Posterior cingulate gyrus (tissue), 11 donors: ENCODE measurements at regions not wholly inside any gene's neighbourhood (a gene's known extent, or its start where the extent isn't known, plus 50 kb on each side); places are given as distances from the start of the nearest gene placed in this dataset.

Source experiments
- DNase-seq, 10 donors: peaks; one replicate each; pipeline versions ENCODE4 v3.0.0 to v3.0.0-alpha.2; 2020 to 2021; ENCODE audit warnings: mixed read lengths in 3 of 10
- intact Hi-C: fragments of 100-400 bp; cut with DNase I; formaldehyde crosslinking; loops from one replicate; pipeline ENCODE4 v1.15.1; 2023

DNA sequence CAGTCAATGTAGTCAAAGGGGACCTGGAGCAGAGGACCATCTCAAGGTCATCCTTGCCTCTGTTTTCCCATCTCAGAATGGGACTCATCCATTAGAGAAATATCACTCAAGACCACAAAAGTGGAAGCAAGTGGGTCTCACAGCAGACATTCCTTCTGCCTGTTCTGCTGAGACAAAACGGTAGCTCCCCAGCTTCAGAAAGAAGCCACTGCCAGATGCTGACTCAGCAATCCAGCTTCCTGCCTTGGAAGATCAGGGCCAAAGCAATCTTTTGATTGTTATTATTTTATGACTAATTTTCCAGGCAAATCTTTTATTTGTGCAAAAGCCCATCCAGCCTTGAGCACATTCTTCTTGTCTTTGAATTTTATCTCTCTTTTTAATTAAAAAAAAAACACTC, 86.8 kb downstream of the CCT6B start:
- intact Hi-C loops = loop anchor here (10.0 kb wide), 1 partner anchor 120 kb away; no protein-coding TSS in a partner anchor
- DNase-seq = no peak

DNA sequence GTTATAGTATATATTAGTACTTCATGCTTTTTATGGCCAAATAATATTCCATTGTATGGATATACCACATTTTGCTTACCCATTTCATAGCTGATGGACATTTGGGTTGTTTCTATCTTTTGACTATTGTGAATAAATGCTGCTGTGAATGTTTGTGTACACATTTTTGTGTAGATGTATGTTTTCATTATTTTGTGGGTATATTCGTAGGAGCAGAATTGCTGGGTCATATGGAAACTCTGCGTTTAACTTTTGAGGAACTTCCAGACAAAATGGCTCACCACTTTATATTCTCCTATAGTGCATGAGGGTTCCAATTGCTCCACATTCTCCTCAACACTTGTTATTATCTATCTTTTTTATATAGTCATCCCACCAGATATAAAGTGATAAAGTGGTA, 88.6 kb downstream of the CCT6B start:
- intact Hi-C loops = loop anchor here (10.0 kb wide), 1 partner anchor 118 kb away; no protein-coding TSS in a partner anchor
- no peak for DNase-seq

DNA sequence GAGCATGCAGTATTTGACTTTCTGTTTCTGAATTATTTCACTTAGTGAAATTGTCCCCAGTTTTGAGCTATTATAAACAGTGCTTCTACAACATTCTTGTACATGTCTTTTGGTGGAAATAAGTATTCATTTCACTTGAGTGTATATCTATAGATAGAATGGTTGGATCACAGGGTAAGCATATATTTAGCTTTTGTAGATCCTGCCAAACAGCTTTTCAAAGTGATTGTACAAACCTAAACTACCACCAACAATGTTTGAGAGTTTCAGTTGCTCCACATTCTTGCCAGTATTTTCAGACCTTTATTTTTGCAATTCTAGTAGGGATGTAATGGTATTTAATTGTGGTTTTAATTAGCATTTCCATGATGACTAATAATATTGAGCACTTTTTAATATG, 91.6 kb downstream of the CCT6B start:
- intact Hi-C loops = loop anchor here (10.0 kb wide), 1 partner anchor 115 kb away; no protein-coding TSS in a partner anchor
- no peak for DNase-seq

DNA sequence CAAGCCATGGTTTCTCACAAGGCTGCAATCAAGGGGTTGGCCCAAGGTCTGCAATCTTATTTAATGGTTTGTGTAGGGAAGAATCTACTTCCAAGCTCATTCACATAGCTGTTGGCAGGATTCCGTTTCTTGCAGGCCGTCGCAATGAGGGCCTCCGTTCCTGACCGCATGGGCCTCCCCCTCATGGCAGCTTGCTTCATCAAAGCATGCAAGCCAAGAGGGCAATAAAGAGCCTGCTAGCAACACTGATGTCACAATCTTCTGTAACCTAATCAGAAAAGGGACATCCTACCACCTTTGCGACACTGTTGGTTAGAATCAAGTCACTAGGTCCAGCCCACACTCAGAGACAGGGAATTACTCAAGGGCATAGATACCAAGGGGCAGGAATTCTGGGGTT, 95.5 kb downstream of the CCT6B start:
- intact Hi-C loops = no loop called here

DNA sequence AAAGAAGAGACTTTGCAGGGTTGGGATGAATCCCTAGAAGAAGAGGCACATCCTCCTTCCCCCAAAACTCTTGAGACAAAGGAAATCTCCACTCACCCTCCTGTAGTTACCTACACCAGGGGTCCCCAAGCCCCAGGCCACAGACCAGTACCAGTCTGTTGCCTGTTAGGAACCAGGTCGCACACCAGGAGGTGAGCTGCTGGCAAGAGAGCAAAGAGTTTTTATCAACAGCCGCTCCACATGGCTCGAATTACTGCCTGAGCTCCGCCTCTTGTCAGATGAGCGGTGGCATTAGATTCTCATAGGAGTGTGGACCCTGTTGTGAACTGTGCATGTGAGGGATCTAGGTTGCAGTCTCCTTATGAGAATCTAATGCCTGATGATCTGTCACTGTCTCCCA, 98.9 kb downstream of the CCT6B start:
- intact Hi-C loops = no loop called here
- no peak for DNase-seq

More for the DNA sequence above, 95.5 kb downstream of the CCT6B start:
- DNase-seq = no peak

DNA sequence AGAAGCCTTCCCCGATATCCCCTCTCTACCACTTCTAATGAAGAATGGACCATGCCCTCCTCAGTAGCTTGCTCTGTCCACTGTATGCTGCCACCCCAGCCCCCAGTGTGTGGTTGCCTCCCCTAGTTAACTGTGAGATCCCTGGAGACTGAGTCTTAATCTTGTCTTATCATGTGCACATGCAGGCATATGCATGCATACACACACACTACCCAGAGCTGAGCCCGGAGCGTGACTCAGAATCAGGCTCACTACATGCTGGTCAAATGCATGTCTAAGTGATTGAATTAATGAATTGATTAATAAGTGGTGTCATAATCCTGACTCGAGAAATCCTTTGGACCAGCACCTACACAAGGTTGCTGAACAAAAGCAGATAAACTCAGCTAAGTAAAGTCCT, 99.4 kb downstream of the CCT6B start:
- no peak for DNase-seq
- intact Hi-C loops = no loop called here

DNA sequence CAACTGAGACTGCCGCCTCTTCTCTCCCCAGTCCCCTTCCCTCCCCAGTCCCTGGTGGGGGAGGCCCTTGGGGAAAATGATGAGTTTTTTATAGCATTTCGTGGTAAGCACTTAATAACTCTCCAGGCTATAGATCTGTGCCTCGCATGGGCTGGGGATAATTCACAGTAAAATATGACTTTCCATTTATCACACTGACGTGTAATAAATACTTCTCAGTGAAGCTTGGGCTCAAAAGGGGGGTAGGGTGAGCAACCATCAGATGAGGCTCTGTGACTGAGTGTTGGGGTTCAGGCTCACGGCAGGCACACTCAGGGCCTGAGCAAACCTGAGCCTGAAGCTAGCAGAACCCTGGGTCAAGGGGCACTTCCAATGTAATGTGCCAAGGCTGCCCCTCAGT, 101.6 kb downstream of the CCT6B start:
- intact Hi-C loops = no loop called here
- DNase-seq = no peak

DNA sequence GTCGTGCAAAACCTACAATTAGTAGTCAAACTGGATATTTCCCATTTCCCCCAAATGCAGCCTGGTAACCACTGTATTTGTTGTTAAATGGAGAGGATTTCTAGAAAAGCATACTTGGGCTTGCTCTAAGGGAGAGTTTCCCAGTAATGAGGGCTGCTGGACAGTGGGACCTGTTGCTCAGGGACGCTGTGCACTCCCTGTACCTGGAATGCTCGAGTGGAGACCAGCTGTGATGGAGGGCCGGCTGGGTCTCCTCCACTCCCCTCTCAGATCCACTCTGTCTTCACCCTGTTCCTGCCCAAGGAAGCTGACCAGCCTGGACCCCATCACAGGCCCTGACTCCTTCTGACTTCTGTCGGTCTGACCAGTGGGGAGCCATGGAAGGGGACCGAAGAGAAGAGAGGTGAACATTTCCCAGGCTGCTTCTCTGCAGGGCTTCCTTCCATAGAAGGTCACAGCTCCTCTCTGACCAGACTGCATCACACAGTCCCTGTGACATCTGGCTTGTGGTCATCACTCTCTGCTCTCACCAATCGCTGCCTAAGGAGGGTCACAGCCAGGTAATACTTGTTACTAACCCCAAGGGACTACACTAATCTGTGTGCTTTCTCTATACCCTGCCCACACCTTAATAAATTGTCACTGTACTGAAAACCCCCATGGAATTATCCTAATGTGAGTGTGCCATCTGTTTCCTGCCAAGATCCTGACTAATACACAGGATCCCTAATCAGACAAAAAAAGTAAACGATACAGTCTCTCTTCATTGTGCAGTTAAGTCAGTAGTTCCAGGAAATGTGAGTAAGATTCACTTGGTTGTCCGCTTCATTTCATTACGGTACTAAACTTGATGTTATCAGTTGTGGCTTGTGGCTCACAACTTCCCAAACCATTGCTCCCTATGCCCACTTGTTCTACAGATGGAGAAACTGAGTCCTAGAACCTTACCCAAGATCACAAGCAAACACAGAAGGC, 102.4 kb downstream of the CCT6B start:
- DNase-seq = no peak
- intact Hi-C loops = no loop called here

DNA sequence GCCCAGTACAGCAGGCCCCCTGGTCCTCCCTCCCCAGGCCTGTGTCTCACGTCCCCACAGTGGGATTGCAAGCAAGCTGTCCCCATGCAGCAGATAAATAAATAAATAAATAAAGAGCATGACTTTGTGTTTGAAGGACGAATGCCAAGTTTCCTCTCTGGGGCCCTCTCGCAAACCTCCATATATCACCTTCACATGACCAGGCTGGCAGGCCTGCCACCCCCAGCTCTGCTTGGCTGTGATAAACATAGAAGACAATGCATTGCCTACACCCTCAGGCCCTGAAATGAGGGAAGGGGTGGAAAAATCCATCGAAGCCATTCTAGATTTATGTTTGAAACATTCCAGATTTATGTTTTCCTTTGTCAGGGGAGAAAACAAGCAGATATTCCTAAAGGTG, 107.3 kb downstream of the CCT6B start:
- intact Hi-C loops = no loop called here
- no peak for DNase-seq

DNA sequence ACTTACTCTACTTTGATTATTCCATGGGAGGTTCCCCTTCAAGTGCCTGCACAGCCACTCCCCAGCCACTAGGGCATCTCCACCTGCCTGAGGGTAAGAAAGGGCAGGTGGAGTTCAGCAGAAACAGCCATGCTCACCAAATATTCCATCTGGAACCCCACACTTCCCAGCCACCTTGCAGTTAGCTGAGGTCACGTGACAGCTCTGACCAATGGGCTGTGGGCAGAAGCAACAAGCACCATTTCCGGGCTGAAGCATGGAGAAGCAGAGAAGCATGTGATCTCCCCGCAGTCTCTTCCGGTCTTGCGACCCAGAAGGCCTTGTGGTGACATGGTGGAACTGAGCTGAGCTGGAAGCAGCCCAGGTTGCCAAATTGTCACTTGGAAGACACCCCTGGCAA, 108.6 kb downstream of the CCT6B start:
- intact Hi-C loops = no loop called here
- peak in 1 of 10 donors; percentile 16 for DNase-seq

DNA sequence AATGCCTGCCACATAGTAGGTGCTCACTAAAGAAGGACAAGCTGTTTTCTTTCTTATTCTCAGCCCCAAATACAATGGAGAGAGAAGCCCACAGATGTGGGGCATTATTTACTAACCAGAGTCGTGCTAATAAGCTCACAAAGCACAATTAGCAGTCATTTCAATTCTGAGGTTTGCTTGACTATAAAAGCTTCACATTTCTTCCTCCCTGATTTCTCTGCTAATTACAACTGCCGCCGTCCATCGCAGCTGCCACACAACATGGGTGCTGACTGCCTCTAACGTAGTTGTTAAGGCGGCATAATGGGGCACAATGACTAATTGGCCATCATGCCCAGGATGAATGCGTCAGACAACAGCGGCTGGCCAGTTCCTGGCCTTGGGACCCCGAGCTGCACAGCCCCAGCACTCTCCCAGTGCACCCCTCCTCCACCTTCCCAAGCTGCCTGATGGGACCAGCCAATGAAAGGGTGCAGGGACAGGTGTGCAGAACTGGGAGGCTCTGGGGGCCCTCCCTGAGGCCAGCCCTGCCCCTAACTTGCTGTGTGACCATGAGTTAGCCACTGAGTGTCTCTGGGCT, 109.2 kb downstream of the CCT6B start:
- intact Hi-C loops = no loop called here
- peak in 1 of 10 donors; percentile 71 for DNase-seq

DNA sequence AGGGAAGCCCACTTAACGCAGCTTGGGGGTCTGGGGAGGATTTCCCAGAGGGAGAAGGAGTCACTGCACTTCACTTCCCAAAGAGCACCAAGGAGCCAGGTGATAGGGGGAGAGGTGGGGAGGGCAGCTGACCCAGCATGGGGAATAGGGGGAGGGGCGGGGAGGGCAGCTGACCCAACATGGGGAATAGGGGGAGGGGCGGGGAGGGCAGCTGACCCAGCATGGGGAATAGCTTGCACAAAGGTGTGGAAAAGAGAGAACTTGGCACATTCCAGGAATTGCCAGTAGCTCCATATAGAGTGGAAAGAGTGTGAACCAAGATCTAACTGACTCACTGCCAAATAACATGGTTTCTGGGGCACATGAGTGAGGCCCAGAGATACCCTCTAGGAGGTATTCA, 110.3 kb downstream of the CCT6B start:
- intact Hi-C loops = no loop called here
- no peak for DNase-seq

DNA sequence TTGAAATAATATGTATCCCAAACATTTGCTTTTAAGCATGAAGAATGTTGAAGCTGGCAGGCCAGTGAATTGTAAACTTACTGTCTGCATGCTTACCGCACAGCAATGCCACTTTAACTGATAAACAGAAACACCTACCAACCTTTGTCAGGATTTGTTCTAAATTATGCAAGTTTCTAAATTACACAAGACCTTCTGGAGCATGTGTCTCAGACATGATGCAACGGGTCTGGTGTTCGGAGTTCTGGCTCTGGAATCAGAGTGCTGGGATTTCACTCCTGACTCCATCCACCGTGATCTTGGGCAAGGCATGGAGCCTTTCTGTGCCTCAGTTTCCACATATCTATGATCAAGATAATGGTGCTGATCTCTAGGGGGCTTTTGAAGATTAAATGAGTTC, 111.2 kb downstream of the CCT6B start:
- DNase-seq = no peak
- intact Hi-C loops = no loop called here

DNA sequence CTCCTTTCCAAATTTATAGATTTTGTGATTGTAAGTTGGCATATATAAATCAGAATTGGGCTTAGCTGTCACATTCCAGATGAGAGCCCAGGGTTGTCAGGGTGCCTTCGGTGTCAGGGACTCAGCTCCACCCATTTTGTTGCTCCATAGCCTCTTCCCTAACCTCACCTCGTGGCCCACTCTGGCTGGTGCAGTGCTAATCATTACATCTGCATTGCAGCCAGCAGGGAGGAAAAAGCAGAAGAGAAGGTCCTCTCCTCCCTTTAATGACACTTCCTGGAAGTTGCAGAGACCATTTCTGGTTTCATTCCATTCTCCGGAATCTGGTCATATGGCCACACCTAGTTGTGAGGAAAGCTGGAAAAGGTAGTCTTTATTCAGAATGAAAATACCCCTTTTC, 113.3 kb downstream of the CCT6B start:
- intact Hi-C loops = no loop called here
- DNase-seq = no peak

DNA sequence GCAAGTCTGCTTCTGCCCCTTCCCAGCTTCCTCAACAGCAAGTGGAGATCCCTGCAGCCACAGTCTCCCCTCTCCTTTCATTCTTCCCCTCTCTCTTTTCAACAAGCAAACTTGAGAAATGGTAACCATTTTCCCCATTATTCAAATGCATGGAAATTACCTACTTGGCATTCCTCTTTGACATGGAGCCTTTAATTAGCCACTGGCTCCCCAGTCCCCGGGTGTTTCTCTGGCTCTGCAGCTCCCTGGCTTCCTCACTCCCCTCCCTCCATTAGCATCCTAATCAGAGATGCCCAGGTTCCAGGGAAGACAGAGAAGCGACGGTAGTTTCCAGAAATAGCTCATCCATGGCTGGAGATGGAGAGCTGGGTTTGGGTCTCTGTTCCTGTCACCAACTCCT, 116.0 kb downstream of the CCT6B start:
- intact Hi-C loops = no loop called here
- DNase-seq = peak in 1 of 10 donors; percentile 21

DNA sequence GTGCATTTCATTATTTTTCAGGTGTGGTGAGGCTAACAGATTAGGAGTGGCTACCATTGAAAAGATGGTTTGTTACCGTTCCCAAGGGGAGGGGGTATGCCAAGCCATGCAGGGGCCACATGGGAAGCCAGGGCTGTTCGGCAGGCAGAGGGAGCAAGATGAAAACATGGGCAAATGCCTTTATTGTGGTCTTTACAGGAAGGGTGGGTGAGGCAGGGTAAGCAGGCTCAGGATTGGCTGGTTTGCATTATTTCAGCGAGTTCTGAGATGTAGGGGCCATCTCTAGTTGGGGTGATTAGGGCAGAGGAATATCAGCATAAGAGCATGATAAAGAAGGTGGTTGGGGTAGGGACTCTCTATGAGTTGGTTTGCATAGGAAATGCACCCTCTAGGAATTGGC, 117.6 kb downstream of the CCT6B start:
- intact Hi-C loops = no loop called here

DNA sequence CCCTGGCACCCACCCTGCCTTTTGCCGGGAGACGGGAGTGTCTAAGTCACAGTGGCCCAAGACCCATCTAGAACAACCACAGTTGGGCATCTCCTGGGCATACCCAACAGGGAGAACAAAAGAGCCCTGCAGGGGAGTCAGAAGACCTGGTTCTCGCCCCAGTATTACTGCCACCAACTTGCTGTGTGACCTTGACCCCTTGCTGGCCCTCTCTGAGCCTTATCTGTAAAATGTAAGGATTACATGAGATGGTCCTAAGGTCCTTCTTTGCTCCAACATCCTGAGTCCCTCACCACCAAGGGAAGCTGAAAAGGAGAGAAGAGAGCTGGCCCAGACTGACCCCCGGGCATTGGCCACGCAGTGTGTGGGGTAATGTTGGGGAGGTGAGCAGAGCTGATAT, 119.0 kb downstream of the CCT6B start:
- intact Hi-C loops = no loop called here
- DNase-seq = no peak

More for the DNA sequence above, 117.6 kb downstream of the CCT6B start:
- peak in 1 of 10 donors; percentile 44 for DNase-seq

DNA sequence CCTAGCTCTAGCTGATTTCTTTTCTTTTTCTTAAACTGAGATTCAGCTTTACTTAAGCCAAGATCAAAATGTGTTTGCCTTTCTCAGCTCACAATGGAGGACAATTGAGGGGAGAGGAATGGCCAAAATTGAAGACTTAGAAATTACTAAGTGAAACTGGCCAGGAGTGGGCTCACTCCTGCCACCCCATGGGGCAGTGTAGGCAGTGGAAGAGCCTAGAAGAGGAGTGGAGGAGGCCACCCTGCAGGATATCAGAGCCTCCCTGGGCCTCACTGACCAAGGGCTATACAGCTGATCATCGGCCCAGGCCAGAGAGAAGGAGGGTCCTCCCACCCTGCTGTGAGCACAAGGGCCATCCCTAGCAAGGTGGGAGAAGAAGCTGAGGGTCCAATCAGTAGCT, 119.8 kb downstream of the CCT6B start:
- no peak for DNase-seq
- intact Hi-C loops = no loop called here

DNA sequence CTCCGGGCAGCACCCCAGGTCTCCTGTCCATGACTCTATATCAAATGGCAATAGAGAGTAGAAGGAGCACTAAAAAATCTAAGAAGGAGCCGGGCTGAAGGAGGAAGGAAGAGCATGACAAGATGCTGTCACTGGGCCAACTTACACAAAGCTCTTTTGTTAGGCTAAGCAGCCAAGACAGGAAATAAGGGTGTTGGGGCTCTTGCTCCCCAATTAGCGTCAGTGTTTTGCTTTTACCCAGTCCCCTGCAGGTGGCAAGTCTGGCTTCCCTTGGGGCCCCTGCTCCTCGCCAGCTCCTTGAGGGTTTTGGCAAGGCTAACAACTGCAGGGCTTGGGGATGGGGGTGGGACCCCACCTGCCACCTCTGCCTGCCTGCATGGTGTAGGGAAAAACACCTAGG, 120.5 kb downstream of the CCT6B start:
- DNase-seq = no peak
- intact Hi-C loops = no loop called here

DNA sequence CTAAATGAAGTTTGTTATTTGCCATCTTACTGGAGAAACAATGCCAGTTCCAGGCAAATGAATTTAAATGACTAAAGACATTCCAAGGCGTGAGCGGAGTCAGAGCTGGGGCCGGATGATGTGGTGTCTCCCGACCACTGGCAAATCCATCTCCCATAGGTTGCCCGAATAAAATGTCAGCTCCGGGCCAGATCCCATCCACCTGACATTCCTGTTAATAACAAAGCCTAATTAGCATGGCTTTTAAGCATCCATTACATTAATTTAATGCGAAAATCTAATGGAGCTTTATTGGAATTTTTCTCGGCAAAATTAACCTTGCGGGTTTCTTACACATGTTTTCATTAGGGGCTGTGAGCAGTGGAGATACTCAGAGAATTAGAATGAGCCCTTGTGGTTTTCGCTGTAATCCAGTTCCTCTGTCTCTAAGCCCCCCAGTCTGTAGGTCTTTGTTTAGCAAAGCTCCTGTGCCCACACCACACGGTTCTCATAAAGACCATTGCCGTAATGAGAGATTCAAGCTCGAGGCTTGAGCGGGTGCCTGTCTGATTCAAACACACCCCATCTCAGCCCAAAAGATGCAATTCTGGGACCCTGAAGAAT, 123.3 kb downstream of the CCT6B start:
- DNase-seq = peak in 1 of 10 donors; percentile 16

DNA sequence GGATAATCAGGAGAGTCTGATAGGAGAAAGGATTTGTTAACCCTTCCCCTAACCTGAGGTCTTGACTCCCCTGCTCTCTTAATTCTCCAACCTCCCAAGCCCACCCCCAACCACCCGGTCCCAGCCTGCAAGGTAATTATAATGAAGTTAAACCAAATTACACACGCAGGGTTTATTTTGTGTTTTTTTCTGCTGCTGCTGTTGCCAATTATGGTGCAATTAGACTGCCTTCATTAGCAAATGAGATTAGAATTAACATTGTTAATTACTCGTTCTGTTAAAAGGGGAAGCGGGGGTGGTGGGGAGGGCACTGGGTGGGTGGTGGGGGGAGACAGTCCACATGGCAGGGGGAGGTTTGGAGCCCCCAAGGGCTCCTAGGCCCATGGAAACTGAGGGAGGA, 128.9 kb downstream of the CCT6B start:
- intact Hi-C loops = no loop called here
- DNase-seq = no peak

More for the DNA sequence above, 123.3 kb downstream of the CCT6B start:
- intact Hi-C loops = no loop called here
